ENCODE measurements at regions not wholly inside any gene's neighbourhood (a gene's known extent, or its start where the extent isn't known, plus 50 kb on each side); places are given as distances from the start of the nearest gene placed in this dataset.

DNA sequence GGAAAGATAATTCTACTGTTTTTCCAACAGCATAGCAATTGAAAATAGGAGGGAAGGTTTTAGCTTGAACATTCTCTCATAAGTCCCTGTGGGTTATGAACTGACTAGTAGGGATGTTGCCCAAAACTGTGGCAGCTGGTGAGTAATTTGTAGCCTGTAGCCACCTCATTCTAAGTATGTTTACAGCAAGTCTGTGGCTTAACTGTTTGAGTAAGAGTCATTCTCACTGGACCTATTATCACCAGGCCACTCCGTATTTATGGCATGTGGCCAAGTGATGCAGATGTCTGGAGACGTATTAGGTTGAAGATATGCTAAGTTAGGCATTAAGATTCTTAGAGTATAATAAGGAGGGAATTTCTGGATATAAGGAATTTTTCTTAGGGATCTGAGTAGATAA, 458.3 kb downstream of the ETNK1 start:
- Histone ChIP-seq H3K4me1 (no peaks in the 10 kb centered on the region), H3K36me3 (no peaks in the 10 kb centered on the region), H3K27ac (no peak overlapping the region), H3K27me3 (no peaks in the 10 kb centered on the region), H3K4me3 (no peak overlapping the region), H3K9me3 (no peaks in the 10 kb centered on the region)
- in situ Hi-C loops (cut with MboI; ENCODE audit: low sequenced_read_pairs in 4 of 4) (no loop called here), intact Hi-C loops (cut with DNase I; ENCODE audit: low total_unique reads) (no loop called here)
- TF ChIP-seq POLR2A (IDR thresholded peaks at IDR 0.05), result no peak
- TF ChIP-seq, protein P1, sequence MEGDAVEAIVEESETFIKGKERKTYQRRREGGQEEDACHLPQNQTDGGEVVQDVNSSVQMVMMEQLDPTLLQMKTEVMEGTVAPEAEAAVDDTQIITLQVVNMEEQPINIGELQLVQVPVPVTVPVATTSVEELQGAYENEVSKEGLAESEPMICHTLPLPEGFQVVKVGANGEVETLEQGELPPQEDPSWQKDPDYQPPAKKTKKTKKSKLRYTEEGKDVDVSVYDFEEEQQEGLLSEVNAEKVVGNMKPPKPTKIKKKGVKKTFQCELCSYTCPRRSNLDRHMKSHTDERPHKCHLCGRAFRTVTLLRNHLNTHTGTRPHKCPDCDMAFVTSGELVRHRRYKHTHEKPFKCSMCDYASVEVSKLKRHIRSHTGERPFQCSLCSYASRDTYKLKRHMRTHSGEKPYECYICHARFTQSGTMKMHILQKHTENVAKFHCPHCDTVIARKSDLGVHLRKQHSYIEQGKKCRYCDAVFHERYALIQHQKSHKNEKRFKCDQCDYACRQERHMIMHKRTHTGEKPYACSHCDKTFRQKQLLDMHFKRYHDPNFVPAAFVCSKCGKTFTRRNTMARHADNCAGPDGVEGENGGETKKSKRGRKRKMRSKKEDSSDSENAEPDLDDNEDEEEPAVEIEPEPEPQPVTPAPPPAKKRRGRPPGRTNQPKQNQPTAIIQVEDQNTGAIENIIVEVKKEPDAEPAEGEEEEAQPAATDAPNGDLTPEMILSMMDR (IDR thresholded peaks at IDR 0.05 in 4 of 5, conservative IDR thresholded peaks at IDR 0.05 in 1 of 5), result no peak
- ATAC-seq (no peak), DNase-seq (no peak)

DNA sequence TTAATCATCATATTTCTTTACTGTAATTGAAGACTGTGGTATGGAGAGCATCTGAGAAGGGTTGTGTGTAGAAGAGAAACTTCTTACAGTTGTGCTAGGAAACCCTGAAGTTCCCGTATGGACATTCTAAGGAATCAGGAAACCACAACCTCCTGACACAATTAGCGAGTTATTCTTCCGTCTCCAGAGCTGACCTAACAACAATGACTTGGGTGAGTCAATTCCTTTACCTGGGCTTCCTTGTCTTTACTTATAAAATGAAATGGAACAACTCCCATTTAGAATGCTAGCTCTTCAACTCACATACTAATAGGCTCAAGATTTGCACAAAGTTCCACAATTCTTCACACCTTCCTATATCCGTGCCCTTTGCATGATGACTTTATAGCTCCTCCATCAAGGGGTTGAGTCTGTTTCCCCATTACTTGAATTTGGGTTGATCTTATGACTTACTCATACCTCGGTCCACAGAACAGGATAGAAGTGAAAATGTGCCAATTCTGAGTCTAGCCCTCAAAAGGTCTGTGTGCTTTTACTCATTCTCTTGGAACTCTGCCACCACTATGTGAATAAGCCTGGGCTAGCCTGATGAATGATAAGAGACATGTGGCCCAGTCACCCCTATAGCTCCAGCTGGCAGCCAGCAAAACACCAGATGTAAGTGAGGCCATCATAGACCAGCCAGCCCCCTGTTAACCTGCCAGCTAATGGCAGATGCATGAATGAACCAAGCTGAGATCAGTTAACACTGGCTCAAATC, 459.4 kb downstream of the ETNK1 start:
- H3K27ac ChIP-seq, result no peak overlapping the region
- no peaks in the 10 kb centered on the region for H3K4me1 ChIP-seq
- H3K9me3 ChIP-seq, result no peaks in the 10 kb centered on the region
- in situ Hi-C loops (cut with MboI; ENCODE audit: low sequenced_read_pairs in 4 of 4), result no loop called here
- H3K36me3 ChIP-seq, result no peaks in the 10 kb centered on the region
- intact Hi-C loops (cut with DNase I; ENCODE audit: low total_unique reads), result no loop called here
- TF ChIP-seq, protein P1 (IDR thresholded peaks at IDR 0.05 in 4 of 5, conservative IDR thresholded peaks at IDR 0.05 in 1 of 5), result no peak
- no peak for TF ChIP-seq POLR2A (IDR thresholded peaks at IDR 0.05)
- no peak for ATAC-seq
- H3K27me3 ChIP-seq, result no peaks in the 10 kb centered on the region
- no peak for DNase-seq
- no peak overlapping the region for H3K4me3 ChIP-seq

DNA sequence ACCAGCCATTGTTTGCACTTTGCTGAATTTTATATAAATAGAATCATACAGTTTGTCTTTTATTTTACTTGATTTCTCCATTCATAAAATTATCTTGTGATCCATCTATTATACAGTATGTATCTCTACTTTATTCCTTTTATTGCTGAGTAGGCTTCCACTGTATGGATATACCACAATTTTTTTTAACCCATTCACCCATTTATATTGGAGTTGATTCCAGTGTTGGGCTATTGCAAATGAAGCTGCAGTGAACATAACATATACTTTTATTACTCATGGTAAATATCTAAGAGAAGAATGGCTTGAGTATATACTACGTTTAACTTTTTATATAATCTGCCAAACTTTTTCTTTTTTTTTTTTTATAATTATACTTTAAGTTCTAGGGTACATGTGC, 463.6 kb downstream of the ETNK1 start:
- no peaks in the 10 kb centered on the region for H3K27me3 ChIP-seq
- H3K36me3 ChIP-seq, result no peaks in the 10 kb centered on the region
- in situ Hi-C loops (cut with MboI; ENCODE audit: low sequenced_read_pairs in 4 of 4), result no loop called here
- no peak for DNase-seq
- H3K27ac ChIP-seq, result no peak overlapping the region
- no peak overlapping the region for H3K4me3 ChIP-seq
- intact Hi-C loops (cut with DNase I; ENCODE audit: low total_unique reads), result no loop called here
- H3K9me3 ChIP-seq, result no peaks in the 10 kb centered on the region
- no peak for TF ChIP-seq POLR2A (IDR thresholded peaks at IDR 0.05)
- TF ChIP-seq, protein P1 (IDR thresholded peaks at IDR 0.05 in 4 of 5, conservative IDR thresholded peaks at IDR 0.05 in 1 of 5), result no peak
- no peak for ATAC-seq
- no peaks in the 10 kb centered on the region for H3K4me1 ChIP-seq

DNA sequence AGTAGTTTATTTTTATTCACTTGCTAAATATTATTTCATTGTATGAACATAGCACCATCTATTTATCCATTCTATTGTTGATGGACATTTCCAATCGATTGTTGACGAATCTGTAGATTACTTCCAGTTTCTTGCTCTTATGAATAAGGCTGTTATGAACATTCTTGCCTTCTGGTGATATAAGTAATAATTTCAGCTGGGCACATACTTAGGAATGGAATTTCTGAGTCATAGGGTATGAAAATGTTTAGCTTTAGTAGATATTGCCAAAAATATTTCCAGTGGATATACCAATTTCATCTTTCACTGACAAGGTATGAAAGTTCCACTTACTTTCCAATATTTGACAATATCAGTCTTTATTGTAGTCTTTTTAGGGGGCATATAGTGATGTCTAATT, 468.5 kb downstream of the ETNK1 start:
- no peak for ATAC-seq
- no peaks in the 10 kb centered on the region for H3K9me3 ChIP-seq
- H3K4me3 ChIP-seq, result no peak overlapping the region
- no peak overlapping the region for H3K27ac ChIP-seq
- no peaks in the 10 kb centered on the region for H3K4me1 ChIP-seq
- no peaks in the 10 kb centered on the region for H3K36me3 ChIP-seq
- no peaks in the 10 kb centered on the region for H3K27me3 ChIP-seq
- no peak for DNase-seq
- TF ChIP-seq POLR2A (IDR thresholded peaks at IDR 0.05), result no peak
- TF ChIP-seq, protein P1 (IDR thresholded peaks at IDR 0.05 in 4 of 5, conservative IDR thresholded peaks at IDR 0.05 in 1 of 5), result no peak
- in situ Hi-C loops (cut with MboI; ENCODE audit: low sequenced_read_pairs in 4 of 4), result no loop called here
- intact Hi-C loops (cut with DNase I; ENCODE audit: low total_unique reads), result no loop called here

DNA sequence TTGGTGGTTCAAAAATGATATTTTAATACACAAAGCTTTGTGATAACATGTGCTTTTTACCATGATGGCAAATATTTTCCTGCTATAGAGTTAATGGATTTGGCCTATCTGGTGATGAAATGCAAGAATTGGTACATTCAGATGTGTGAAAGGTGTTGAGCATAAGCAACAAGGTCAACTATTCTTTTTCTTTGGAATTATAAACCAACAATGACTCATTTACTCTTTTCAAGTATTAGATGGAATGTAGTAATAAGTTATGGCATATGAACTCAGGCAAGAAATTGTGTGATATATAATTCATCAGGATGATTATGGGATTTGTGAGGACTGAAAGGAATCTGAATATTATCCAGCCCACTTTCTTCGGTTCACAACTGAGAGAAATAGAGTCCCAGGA, 471.4 kb downstream of the ETNK1 start:
- Histone ChIP-seq H3K4me3 (no peak overlapping the region), H3K36me3 (no peaks in the 10 kb centered on the region), H3K27ac (no peak overlapping the region), H3K9me3 (no peaks in the 10 kb centered on the region), H3K4me1 (no peaks in the 10 kb centered on the region), H3K27me3 (no peaks in the 10 kb centered on the region)
- DNase-seq (no peak), ATAC-seq (no peak)
- intact Hi-C loops (cut with DNase I; ENCODE audit: low total_unique reads), result no loop called here
- in situ Hi-C loops (cut with MboI; ENCODE audit: low sequenced_read_pairs in 4 of 4), result no loop called here
- TF ChIP-seq, protein P1 (IDR thresholded peaks at IDR 0.05 in 4 of 5, conservative IDR thresholded peaks at IDR 0.05 in 1 of 5), result no peak
- TF ChIP-seq POLR2A (IDR thresholded peaks at IDR 0.05), result no peak

All from gastrocnemius medialis (tissue), 4 donors.